ENCODE measurements at regions not wholly inside any gene's neighbourhood (a gene's known extent, or its start where the extent isn't known, plus 50 kb on each side); places are given as distances from the start of the nearest gene placed in this dataset.
A peak's percentile ranks its signal among the peaks of the same experiment; 100 is the strongest.

DNA sequence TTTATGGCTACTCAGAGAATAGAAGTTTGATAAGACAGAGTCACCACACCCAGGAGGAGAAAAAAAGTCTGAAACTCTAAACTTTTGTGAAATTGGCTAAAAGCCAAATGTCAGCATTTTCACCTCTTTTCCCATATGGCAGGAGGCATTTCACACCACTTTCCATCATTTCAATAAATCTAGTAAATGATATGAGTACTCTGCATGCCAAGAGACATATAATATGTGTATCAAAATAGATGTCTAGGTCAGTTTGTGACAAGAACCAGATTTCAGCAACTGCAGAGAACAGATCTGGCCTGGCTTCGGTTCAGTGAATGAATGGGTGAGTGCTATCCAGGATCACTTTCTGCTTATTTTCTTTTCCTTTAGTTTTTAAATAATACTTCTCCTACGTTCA lies 470.8 kb downstream of the ENC1 start:
- Histone ChIP-seq H3K4me2 (ENCODE audit: insufficient read depth, low read length) (no peak overlapping the region), H2AFZ (ENCODE audit: low read length) (no peak overlapping the region), H4K20me1 (ENCODE audit: insufficient read depth, low read length) (no peaks in the 10 kb centered on the region), H3K36me3 (ENCODE audit: insufficient read depth, low read length) (no peaks in the 10 kb centered on the region), H3K27ac (ENCODE audit: low read depth, low read length) (no peak overlapping the region), H3K9me3 (ENCODE audit: low read depth, low read length) (no peaks in the 10 kb centered on the region), H3K4me3 (ENCODE audit: insufficient read depth, low read length) (no peak overlapping the region), H3K79me2 (ENCODE audit: insufficient read depth, low read length) (no peaks in the 10 kb centered on the region), H3K27me3 (ENCODE audit: insufficient read depth, low read length) (no peaks in the 10 kb centered on the region), H3K4me1 (ENCODE audit: insufficient read depth, low read length) (peaks cover 13% of the 10 kb centered on the region)
- DNase-seq (ENCODE audit: insufficient read length, low spot score, missing footprints): no peak
- no peak for TF ChIP-seq CTCF (IDR thresholded peaks at IDR 0.05; ENCODE audit: extremely low read depth, low read depth, low read length)

GRCh38 chr5:74167930-74168315 lies 472.6 kb downstream of the ENC1 start:
- Histone ChIP-seq H3K4me2 (ENCODE audit: insufficient read depth, low read length) (peak overlapping the region; percentile 65), H3K27ac (ENCODE audit: low read depth, low read length) (peak overlapping the region; percentile 90)
- no peak for DNase-seq (ENCODE audit: insufficient read length, low spot score, missing footprints)

GRCh38 chr5:74167206-74167929 lies 473.2 kb downstream of the ENC1 start:
- Histone ChIP-seq H4K20me1 (ENCODE audit: insufficient read depth, low read length) (no peaks in the 10 kb centered on the region), H3K27me3 (ENCODE audit: insufficient read depth, low read length) (no peaks in the 10 kb centered on the region), H3K27ac (ENCODE audit: low read depth, low read length) (peak overlapping the region; percentile 90), H3K4me2 (ENCODE audit: insufficient read depth, low read length) (peak overlapping the region; percentile 65), H3K79me2 (ENCODE audit: insufficient read depth, low read length) (no peaks in the 10 kb centered on the region), H3K4me1 (ENCODE audit: insufficient read depth, low read length) (peaks cover 13% of the 10 kb centered on the region), H3K4me3 (ENCODE audit: insufficient read depth, low read length) (no peak overlapping the region), H3K36me3 (ENCODE audit: insufficient read depth, low read length) (no peaks in the 10 kb centered on the region), H3K9me3 (ENCODE audit: low read depth, low read length) (no peaks in the 10 kb centered on the region), H2AFZ (ENCODE audit: low read length) (no peak overlapping the region)
- no peak for TF ChIP-seq CTCF (IDR thresholded peaks at IDR 0.05; ENCODE audit: extremely low read depth, low read depth, low read length)
- DNase-seq (ENCODE audit: insufficient read length, low spot score, missing footprints): peak; percentile 60

More at GRCh38 chr5:74167930-74168315, 472.6 kb downstream of the ENC1 start:
- Histone ChIP-seq H2AFZ (ENCODE audit: low read length) (no peak overlapping the region), H3K27me3 (ENCODE audit: insufficient read depth, low read length) (no peaks in the 10 kb centered on the region), H3K4me3 (ENCODE audit: insufficient read depth, low read length) (no peak overlapping the region), H3K9me3 (ENCODE audit: low read depth, low read length) (no peaks in the 10 kb centered on the region), H3K4me1 (ENCODE audit: insufficient read depth, low read length) (peaks cover 13% of the 10 kb centered on the region), H3K36me3 (ENCODE audit: insufficient read depth, low read length) (no peaks in the 10 kb centered on the region), H4K20me1 (ENCODE audit: insufficient read depth, low read length) (no peaks in the 10 kb centered on the region), H3K79me2 (ENCODE audit: insufficient read depth, low read length) (no peaks in the 10 kb centered on the region)
- no peak for TF ChIP-seq CTCF (IDR thresholded peaks at IDR 0.05; ENCODE audit: extremely low read depth, low read depth, low read length)

GRCh38 chr5:74166064-74166463 lies 474.5 kb downstream of the ENC1 start:
- Histone ChIP-seq H3K4me2 (ENCODE audit: insufficient read depth, low read length) (no peak overlapping the region), H3K79me2 (ENCODE audit: insufficient read depth, low read length) (no peaks in the 10 kb centered on the region), H3K27me3 (ENCODE audit: insufficient read depth, low read length) (no peaks in the 10 kb centered on the region), H3K27ac (ENCODE audit: low read depth, low read length) (peak overlapping the region; percentile 90), H3K36me3 (ENCODE audit: insufficient read depth, low read length) (no peaks in the 10 kb centered on the region), H3K4me3 (ENCODE audit: insufficient read depth, low read length) (no peak overlapping the region), H3K4me1 (ENCODE audit: insufficient read depth, low read length) (peaks cover 13% of the 10 kb centered on the region), H4K20me1 (ENCODE audit: insufficient read depth, low read length) (no peaks in the 10 kb centered on the region), H3K9me3 (ENCODE audit: low read depth, low read length) (no peaks in the 10 kb centered on the region), H2AFZ (ENCODE audit: low read length) (no peak overlapping the region)
- DNase-seq (ENCODE audit: insufficient read length, low spot score, missing footprints): no peak
- TF ChIP-seq CTCF (IDR thresholded peaks at IDR 0.05; ENCODE audit: extremely low read depth, low read depth, low read length): no peak
